Sciatic nerve (tissue), 2 donors: ENCODE measurements at regions not wholly inside any gene's neighbourhood (a gene's known extent, or its start where the extent isn't known, plus 50 kb on each side); places are given as distances from the start of the nearest gene placed in this dataset.

Experiments
- ATAC-seq: fragments of 200-7000 bp; cut with Tn5 transposase; one replicate; pipeline ENCODE4 v1.9.1; 2020; ENCODE audit warnings: mild to moderate bottlenecking, moderate library complexity
- DNase-seq: peaks from one replicate; pipeline ENCODE4 v3.0.0-alpha.2; 2020; ENCODE audit warnings: low spot score
- intact Hi-C: fragments of 100-400 bp; cut with DNase I; formaldehyde crosslinking; loops from one replicate; pipeline ENCODE4 v1.14.2; 2022
- donor health status: DM: no; HTN: no; CAD: no.
- donor health status: DM: no; HTN: no; CAD: no.

DNA sequence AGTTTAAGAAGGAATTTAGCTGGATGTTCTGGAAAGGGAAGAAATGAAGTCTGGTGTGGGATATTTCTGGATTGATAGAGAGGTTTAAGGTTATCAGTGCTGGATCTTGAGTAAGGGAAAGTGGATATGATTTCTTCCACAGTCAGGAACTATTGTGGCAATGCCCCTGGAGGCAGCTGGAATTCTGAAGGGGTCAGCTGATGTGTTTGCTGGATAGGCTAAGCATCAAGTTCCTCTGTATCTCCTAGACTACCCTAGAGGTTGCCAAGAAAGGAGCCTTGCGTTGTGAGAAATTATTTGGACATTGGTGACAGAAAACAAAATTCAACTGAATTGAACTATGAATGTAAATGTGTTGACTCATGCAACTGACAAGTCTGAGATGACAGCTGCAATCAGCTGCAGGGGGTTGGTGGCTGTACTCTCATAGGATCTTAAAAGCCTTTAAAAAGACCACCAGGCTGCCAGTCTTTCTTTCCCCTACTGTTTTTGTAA is 244.4 kb downstream of the ATXN7L3B start:
- DNase-seq, result no peak
- ATAC-seq, result no peak
- intact Hi-C loops, result no loop called here

GRCh38 chr12:74790931-74791330 is 253.3 kb downstream of the ATXN7L3B start:
- DNase-seq (no peak), ATAC-seq (no peak)
- intact Hi-C loops, result no loop called here

DNA sequence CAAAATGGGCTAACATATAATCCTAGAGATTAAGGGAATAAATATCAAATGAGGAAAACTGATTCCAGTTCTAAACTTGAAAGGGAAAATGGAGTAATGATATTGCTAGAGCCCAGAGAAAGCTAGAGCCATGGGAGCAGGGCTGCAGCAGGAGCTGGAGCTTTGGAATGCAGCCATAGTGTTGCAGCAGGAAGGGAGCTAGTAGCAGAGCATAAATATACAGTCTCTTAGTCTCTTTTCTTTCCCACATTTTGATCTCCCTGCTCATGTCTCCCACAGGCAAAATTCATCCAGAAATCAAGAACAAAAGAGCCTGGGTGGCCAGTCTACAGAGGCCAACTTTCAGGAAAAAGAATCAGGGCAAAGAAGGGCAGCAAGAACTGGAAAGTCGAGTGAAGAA is 253.7 kb downstream of the ATXN7L3B start:
- DNase-seq (no peak), ATAC-seq (no peak)
- intact Hi-C loops, result no loop called here

GRCh38 chr12:74794522-74794921 is 256.9 kb downstream of the ATXN7L3B start:
- intact Hi-C loops, result no loop called here
- ATAC-seq (no peak), DNase-seq (no peak)

DNA sequence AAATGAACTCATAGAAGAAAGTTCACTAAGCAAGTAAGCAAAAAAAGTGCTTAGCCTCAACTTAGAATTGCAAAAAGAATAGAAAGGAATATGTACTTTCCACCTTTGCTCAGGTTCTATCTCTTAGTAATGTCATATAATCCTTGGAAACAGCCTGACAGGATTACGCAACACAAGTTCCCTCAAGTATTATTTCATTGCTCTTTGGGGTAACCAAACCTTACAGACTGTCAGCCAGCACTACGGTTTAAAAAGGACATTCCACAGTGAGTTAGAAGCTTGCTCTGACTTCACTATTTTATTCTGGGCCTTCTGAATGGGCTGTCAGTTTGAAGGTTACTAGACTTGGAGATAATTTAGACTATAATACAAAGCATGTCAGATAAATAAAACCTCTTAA is 264.0 kb downstream of the ATXN7L3B start:
- ATAC-seq (no peak), DNase-seq (no peak)
- intact Hi-C loops, result no loop called here

DNA sequence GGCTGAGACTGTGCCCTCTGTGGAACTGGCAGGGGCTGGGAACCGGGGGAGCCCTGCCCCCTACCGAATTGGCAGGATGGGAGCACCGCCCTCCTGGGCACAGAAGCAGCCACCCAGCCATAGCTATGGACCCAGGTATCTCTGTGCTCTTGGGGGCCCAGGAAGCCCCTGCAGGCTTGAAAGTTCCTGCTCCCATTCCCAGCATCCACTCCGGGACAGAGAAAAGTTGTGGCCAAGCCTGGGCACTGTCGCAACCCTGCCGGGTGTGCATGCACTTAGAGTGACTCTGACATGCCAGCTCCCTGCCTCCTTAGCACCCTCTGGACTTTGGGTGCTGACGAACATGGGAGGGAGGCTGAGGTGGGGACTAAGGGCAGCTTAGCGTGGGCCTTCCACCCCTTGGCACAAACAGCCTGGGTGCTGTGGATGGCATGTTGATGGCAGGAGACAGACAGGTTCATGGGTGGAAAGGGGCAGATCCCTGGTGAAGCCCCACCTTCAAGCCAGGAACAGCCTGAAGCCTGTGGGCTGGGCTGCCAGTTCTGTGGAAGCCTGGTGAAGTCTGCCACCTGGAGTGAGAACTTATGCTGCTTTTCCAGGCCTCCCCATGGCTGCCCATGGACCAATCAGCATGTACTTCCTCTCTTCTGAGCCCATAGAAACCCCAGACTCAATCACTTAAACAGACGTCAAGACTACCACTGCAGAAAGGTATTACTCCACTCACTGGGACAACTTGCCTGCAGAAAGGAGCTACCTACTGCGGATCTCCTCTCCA is 279.0 kb downstream of the ATXN7L3B start:
- intact Hi-C loops, result no loop called here
- no peak for DNase-seq
- no peak for ATAC-seq

DNA sequence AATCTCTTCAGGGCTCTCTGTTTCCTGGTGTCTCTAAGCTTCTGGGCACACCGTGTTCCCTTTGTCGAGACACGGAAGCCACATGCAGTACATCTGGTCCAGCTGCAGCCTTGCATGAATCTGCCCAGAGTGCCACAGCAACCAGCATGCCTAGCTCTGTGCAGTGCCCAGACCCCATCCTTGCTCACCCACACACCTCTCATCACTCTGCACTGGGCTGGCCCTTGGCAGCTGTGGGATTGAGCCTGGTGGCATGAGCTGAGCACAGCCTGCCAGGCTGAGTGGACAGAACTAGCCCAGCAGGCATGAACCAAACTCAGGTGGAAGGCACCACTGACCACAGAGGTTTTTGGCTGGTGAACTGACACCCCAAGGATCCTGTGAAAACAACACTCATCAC is 279.9 kb downstream of the ATXN7L3B start:
- intact Hi-C loops, result no loop called here
- DNase-seq (no peak), ATAC-seq (peak; percentile 28)

- intact Hi-C loops, result no loop called here
- no peak for DNase-seq
- ATAC-seq, result no peak
These were observed 280.8 kb downstream of the ATXN7L3B start for GRCh38 chr12:74818412-74818811.

DNA sequence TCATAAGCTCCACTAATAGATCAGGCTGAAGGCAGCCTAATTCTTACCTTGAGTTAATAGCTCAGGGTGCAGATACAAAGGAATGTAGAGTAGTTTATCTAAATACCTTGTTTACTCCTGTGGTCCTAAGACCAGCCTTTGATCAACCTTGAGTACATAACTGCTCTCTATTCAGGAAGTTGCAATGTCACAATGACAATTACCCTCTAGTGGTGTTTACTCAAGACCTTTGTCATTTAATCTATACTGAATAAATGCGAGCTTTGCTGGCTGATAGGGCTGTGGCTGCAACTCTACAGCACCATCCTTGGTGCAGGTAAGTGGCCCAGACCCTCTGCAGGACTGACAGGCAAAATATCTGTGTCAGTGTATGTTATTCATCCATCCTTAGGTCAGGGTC is 282.7 kb downstream of the ATXN7L3B start:
- no peak for ATAC-seq
- intact Hi-C loops, result no loop called here
- DNase-seq, result no peak

DNA sequence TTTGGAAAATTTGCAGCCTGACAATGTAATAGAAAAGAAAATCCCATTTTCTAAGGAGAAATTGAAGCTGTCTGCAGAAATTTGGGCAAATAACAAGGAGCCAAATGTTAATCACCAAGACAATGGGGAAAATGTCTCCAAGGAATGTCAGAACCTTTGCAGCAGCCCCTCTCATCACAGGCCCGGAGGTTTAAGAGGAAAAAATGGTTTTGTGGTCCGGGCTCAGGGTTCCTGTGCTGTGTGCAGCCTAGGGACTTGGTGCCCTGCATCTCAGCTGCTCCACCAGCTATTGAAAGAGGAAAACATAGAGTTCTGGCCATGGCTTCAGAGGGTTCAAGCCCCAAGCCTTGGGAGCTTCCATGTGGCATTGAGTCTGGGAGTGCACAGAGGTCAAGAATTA is 298.9 kb downstream of the ATXN7L3B start:
- no peak for ATAC-seq

DNA sequence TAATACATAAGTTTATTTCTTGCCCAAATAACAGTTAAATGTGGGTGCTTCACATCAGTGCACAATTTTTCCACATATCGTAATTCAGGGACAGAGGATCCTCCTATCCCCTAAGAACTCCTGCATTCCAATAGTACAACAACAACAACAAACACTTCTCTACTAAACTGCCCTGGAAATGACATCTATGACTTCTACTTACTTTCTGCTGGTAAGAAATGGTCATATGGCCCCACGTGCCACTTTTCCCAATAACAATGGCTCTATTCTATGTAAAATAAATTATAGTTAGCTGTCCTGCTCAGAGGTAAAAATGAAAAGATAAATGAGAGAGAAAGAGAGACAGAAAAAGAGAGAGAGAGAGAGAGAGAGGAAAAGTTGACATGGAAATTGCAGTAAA is 308.5 kb downstream of the ATXN7L3B start:
- ATAC-seq, result no peak
- intact Hi-C loops, result no loop called here
- DNase-seq, result no peak

More for the DNA sequence above, 298.9 kb downstream of the ATXN7L3B start:
- intact Hi-C loops, result no loop called here
- DNase-seq, result no peak

DNA sequence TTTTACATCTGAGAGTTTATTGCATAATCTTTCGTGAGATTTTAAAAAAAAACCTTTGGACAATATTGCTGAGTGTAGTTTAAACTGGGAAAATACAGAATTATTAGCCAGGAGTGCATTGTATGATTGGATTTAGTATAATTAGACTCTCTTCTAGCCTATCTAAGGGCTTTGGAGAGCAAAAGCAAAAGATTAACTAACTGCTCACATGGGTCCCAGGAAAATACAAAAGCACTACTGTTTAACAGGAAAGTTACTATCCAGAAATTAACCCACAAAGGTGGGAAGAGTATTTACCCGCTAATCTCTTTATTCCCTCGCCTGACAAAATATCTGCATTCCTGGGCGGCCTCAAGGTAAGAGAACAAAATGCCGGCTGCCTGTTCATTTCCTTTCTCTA is 309.5 kb downstream of the ATXN7L3B start:
- DNase-seq (no peak), ATAC-seq (no peak)
- intact Hi-C loops, result no loop called here

GRCh38 chr12:74848006-74848405 is 310.4 kb downstream of the ATXN7L3B start:
- ATAC-seq (no peak), DNase-seq (no peak)
- intact Hi-C loops, result no loop called here

DNA sequence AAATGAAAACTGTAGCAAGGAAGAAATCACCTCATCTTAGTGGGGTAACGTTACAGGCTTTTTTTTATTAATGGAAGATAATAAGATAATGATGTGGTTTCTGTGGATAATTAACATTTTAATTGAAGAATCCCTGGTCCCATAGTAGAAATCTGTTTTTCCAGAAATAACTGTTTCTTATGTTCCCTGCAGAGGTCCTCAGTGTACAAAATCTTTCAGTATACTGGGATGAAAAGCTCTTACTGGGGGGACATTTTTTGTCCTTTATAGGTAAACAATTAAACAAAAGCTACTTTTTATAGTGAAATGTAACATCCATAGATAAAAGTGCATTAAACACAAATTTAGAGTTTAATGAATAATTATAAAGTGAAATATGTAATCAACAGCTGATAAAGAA is 312.2 kb downstream of the ATXN7L3B start:
- ATAC-seq (no peak), DNase-seq (no peak)
- intact Hi-C loops, result no loop called here

- ATAC-seq, result no peak
- no peak for DNase-seq
- intact Hi-C loops, result no loop called here
These were observed 334.2 kb downstream of the ATXN7L3B start for GRCh38 chr12:74871817-74872216.

DNA sequence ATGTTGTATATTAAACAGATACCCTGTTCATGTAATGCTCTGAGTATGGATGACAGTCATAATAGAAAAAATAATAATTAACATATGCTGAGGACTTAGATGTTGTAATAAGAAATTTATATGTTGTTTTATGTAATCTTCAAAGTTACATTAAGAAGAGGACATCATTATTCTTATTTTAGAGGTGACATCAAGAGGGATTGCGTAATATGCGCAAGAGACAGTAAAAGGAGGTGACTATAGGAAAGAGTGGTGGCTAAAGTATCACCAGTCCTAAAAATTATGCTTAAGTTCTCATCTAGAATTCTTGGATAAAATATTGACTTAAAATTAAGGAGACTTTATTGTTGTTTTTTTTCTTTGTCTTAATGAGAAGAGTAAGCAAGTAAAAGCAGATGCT is 323.9 kb downstream of the KCNC2 start:
- no peak for DNase-seq
- intact Hi-C loops, result no loop called here
- ATAC-seq, result no peak

DNA sequence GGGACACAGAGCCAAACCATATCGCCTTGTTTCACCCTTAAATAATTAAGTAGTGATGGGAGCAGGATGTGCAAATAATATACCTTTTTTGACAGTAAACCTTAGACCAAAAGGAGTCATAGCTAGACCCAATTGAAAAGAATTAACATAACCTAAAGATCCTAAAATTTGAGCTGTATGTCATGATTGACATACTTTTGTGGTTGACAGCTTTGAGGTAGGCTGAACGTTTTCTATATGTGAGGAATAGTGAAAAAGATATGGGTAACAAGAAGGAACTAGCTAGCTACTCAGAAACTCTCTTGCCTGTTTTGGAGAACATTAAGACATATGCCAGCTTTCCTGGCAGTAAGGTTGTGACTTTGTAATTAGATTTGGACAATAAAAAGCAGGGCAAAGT is 320.6 kb downstream of the KCNC2 start:
- DNase-seq, result no peak
- no peak for ATAC-seq
- intact Hi-C loops, result no loop called here

- ATAC-seq (no peak), DNase-seq (no peak)
- intact Hi-C loops, result no loop called here
These were observed 319.9 kb downstream of the KCNC2 start for GRCh38 chr12:74889563-74890236.

- ATAC-seq (no peak), DNase-seq (no peak)
- intact Hi-C loops, result no loop called here
These were observed 319.4 kb downstream of the KCNC2 start for GRCh38 chr12:74890237-74890599.

- no peak for DNase-seq
- intact Hi-C loops, result no loop called here
- ATAC-seq, result no peak
These were observed 318.5 kb downstream of the KCNC2 start for GRCh38 chr12:74891083-74891668.
